ENCODE measurements at regions not wholly inside any gene's neighbourhood (a gene's known extent, or its start where the extent isn't known, plus 50 kb on each side); places are given as distances from the start of the nearest gene placed in this dataset.

DNA sequence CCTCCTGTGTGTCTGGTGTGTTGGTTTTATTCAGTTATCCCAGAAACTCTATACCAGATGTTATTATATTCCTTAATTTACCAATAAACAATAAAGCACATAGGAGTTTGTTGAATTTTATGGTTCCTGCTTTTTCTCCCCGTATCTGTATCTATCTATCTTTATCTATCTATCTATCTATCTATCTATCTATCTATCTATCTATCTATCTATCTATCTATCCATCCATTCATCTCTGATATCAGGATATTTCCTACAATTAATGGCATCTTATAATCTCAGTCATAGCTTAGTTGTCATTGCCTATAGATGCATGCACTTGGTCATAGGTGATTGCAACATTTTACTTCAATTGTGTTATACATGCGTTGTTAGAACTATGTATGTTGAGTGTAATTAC is 500.2 kb upstream of the ZEB2 start:
- TF ChIP-seq CTCF (conservative IDR thresholded peaks at IDR 0.05; ENCODE audit: low read depth, low read length) (no peak), EZH2 (IDR thresholded peaks at IDR 0.05; ENCODE audit: low read length, unreplicated experiment) (no peak), EZH2phosphoT487 (IDR thresholded peaks at IDR 0.05; ENCODE audit: borderline replicate concordance, low read length) (no peak)

Measured in PC-3 (cell line).